ENCODE measurements at regions not wholly inside any gene's neighbourhood (a gene's known extent, or its start where the extent isn't known, plus 50 kb on each side); places are given as distances from the start of the nearest gene placed in this dataset.

- TF ChIP-seq CTCF (conservative IDR thresholded peaks at IDR 0.05) = no peak
- TF ChIP-seq EZH2 (IDR thresholded peaks at IDR 0.05; ENCODE audit: low read depth) = no peak
These were observed 77.4 kb upstream of the ELOVL5 start for GRCh38 chr6:53426117-53426516.

All from PC-9 (cell line).